SK-N-SH (cell line): ENCODE measurements at regions not wholly inside any gene's neighbourhood (a gene's known extent, or its start where the extent isn't known, plus 50 kb on each side); places are given as distances from the start of the nearest gene placed in this dataset.

Source experiments
- CHD2 ChIP-seq: fragments of 150-350 bp; IDR thresholded peaks from 2 replicates; pipeline ENCODE4 v1.6.1; 2018; ENCODE audit warnings: low read length; ENCODE audit not compliant: partially characterized antibody
- CTCF ChIP-seq: fragments of 200-600 bp; sonication (generic); IDR thresholded peaks from 2 replicates; pipeline ENCODE4 v1.6.1; 2017; ENCODE audit warnings: antibody characterized with exemption, mild to moderate bottlenecking, moderate library complexity
- EZH2phosphoT487 ChIP-seq: fragments of 200-600 bp; sonication (generic); IDR thresholded peaks from 2 replicates; pipeline ENCODE4 v1.6.1; 2017; ENCODE audit warnings: low read depth, mixed run types, mild to moderate bottlenecking, antibody characterized with exemption, moderate library complexity, borderline replicate concordance
- FOSL2 ChIP-seq: IDR thresholded peaks from 2 replicates; pipeline ENCODE4 v1.4.0; 2012; ENCODE audit warnings: low read depth, mild to moderate bottlenecking, moderate library complexity, borderline replicate concordance
- GATA2 ChIP-seq: sonication (generic); formaldehyde crosslinking; IDR thresholded peaks from 2 replicates; pipeline ENCODE4 v1.5.0; 2020; ENCODE audit warnings: mild to moderate bottlenecking, missing genetic modification reagents
- NFIC ChIP-seq: IDR thresholded peaks from 2 replicates; pipeline ENCODE4 v1.4.0; 2012; ENCODE audit warnings: borderline replicate concordance
- POLR2AphosphoS5 ChIP-seq: IDR thresholded peaks from 2 replicates; pipeline ENCODE4 v1.6.1; 2012; ENCODE audit warnings: low read depth, low read length
- RAD21 ChIP-seq: IDR thresholded peaks from 2 replicates; pipeline ENCODE4 v1.6.1; 2012; ENCODE audit warnings: mild to moderate bottlenecking, low read length
- TAF1 ChIP-seq: IDR thresholded peaks from 2 replicates; pipeline ENCODE4 v1.6.1; 2012; ENCODE audit warnings: low read depth, mild to moderate bottlenecking, low read length, moderate library complexity, borderline replicate concordance
- TCF12 ChIP-seq: IDR thresholded peaks from 2 replicates; pipeline ENCODE4 v1.4.0; 2012
- TEAD4 ChIP-seq: IDR thresholded peaks from 2 replicates; pipeline ENCODE4 v1.4.0; 2012; ENCODE audit warnings: mild to moderate bottlenecking, borderline replicate concordance; ENCODE audit not compliant: insufficient read depth
- YY1 ChIP-seq: IDR thresholded peaks from 2 replicates; pipeline ENCODE4 v1.4.0; 2012; ENCODE audit warnings: low read depth, mild to moderate bottlenecking
- TF ChIP-seq, protein P1 (sequence below): IDR thresholded peaks from 2 replicates; pipeline ENCODE4 v1.4.0; 2012; ENCODE audit warnings: low read depth

- TF ChIP-seq CTCF = no peak
- TF ChIP-seq TCF12 = no peak
- TF ChIP-seq NFIC = no peak
- TF ChIP-seq CHD2 = no peak
- TF ChIP-seq RAD21 = no peak
- TF ChIP-seq, protein P1, sequence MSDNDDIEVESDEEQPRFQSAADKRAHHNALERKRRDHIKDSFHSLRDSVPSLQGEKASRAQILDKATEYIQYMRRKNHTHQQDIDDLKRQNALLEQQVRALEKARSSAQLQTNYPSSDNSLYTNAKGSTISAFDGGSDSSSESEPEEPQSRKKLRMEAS = no peak
- no peak for TF ChIP-seq EZH2phosphoT487
- no peak for TF ChIP-seq TAF1
- TF ChIP-seq TEAD4 = no peak
- no peak for TF ChIP-seq YY1
- TF ChIP-seq GATA2 (CRISPR knock-in tag) = no peak
- TF ChIP-seq POLR2AphosphoS5 = no peak
- TF ChIP-seq FOSL2 = no peak
These were observed 107.7 kb upstream of the DNAJC10 start for GRCh38 chr2:182608181-182608845.
